Glutamatergic neuron (in vitro differentiated cells): ENCODE measurements at regions not wholly inside any gene's neighbourhood (a gene's known extent, or its start where the extent isn't known, plus 50 kb on each side); places are given as distances from the start of the nearest gene placed in this dataset.

ENCODE experiments used
- DNase-seq: peaks from one replicate; pipeline ENCODE4 v3.0.0; 2022
- H3K27ac Mint-ChIP-seq: one replicate; pipeline ENCODE4 v1.8.0; 2020; ENCODE audit warnings: mild to moderate bottlenecking, mixed read lengths, inconsistent platforms; ENCODE audit not compliant: unreplicated experiment
- H3K27me3 Mint-ChIP-seq: one replicate; pipeline ENCODE4 v1.8.0; 2020; ENCODE audit warnings: mild to moderate bottlenecking, moderate library complexity, mixed read lengths, inconsistent platforms; ENCODE audit not compliant: unreplicated experiment
- H3K36me3 Mint-ChIP-seq: one replicate; pipeline ENCODE4 v1.8.0; 2020; ENCODE audit warnings: mild to moderate bottlenecking, mixed read lengths, inconsistent platforms; ENCODE audit not compliant: unreplicated experiment
- H3K4me1 Mint-ChIP-seq: one replicate; pipeline ENCODE4 v1.8.0; 2020; ENCODE audit warnings: mild to moderate bottlenecking, low read depth, mixed read lengths, inconsistent platforms; ENCODE audit not compliant: unreplicated experiment
- H3K4me3 Mint-ChIP-seq: one replicate; pipeline ENCODE4 v1.8.0; 2020; ENCODE audit warnings: mild to moderate bottlenecking, mixed read lengths, inconsistent platforms; ENCODE audit not compliant: unreplicated experiment
- H3K9me3 Mint-ChIP-seq: one replicate; pipeline ENCODE4 v1.8.0; 2020; ENCODE audit warnings: mild to moderate bottlenecking, moderate library complexity, mixed read lengths, inconsistent platforms; ENCODE audit not compliant: unreplicated experiment
- CTCF ChIP-seq: fragments of 200-600 bp; sonication (generic); IDR thresholded peaks from one replicate; pipeline ENCODE4 v1.5.0; 2021; ENCODE audit not compliant: partially characterized antibody, unreplicated experiment

- peaks cover 5% of the 10 kb centered on the region for H3K36me3 Mint-ChIP-seq
- no peak overlapping the region for H3K27ac Mint-ChIP-seq
- DNase-seq = no peak
- H3K4me3 Mint-ChIP-seq = no peak overlapping the region
- H3K9me3 Mint-ChIP-seq = no peaks in the 10 kb centered on the region
- TF ChIP-seq CTCF = no peak
- no peaks in the 10 kb centered on the region for H3K27me3 Mint-ChIP-seq
- H3K4me1 Mint-ChIP-seq = no peaks in the 10 kb centered on the region
Observed at GRCh38 chr10:86601956-86602602, 52.3 kb upstream of the OPN4 start.

GRCh38 chr10:86603256-86603655 lies 51.1 kb upstream of the OPN4 start:
- no peak overlapping the region for H3K27ac Mint-ChIP-seq
- no peaks in the 10 kb centered on the region for H3K9me3 Mint-ChIP-seq
- peaks cover 5% of the 10 kb centered on the region for H3K36me3 Mint-ChIP-seq
- no peaks in the 10 kb centered on the region for H3K27me3 Mint-ChIP-seq
- TF ChIP-seq CTCF = no peak
- no peaks in the 10 kb centered on the region for H3K4me1 Mint-ChIP-seq
- DNase-seq = no peak
- H3K4me3 Mint-ChIP-seq = no peak overlapping the region
